ENCODE measurements at regions not wholly inside any gene's neighbourhood (a gene's known extent, or its start where the extent isn't known, plus 50 kb on each side); places are given as distances from the start of the nearest gene placed in this dataset.

DNA sequence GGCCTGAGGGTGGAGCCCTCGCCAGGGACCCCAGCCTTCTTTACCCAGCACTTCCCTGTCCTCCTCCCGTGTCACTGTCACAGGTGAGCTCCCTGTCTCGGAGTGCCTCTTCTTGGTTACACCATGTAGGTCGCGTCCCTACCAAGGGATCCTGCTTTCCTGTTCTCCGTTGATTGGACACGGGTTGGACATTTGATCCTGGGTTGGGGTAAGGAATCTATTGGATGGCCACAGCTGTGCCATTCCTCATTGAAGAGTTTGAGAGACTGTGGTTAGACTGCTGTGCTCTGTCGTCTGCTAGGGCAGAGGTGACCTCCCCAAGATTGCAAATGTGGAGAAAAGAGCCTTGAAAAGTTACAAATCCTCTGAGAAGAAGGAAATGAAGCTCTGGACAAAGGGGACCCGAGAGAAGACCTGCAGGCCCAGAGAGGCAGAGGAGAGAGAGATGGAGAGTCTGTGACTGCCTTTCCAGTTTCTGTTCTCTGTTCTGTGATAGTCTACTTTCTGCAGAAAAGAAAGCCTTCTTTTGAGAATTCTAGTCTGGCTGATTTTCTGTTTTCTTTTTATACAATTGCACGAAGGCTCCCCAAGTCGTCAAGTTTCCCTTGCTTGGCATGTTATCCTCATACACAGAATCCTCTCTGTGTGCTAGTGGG is 325.7 kb upstream of the RGMA start:
- Mint-ChIP-seq H3K4me1 (ENCODE audit: low read depth) (no peaks in the 10 kb centered on the region), H3K27me3 (ENCODE audit: insufficient read depth) (peaks cover 2% of the 10 kb centered on the region), H3K9me3 (peaks cover 79% of the 10 kb centered on the region), H3K36me3 (ENCODE audit: low read depth) (peaks cover 6% of the 10 kb centered on the region), H3K27ac (no peak overlapping the region), H3K4me3 (no peak overlapping the region)
- DNase-seq = no peak
- TF ChIP-seq, protein P1, sequence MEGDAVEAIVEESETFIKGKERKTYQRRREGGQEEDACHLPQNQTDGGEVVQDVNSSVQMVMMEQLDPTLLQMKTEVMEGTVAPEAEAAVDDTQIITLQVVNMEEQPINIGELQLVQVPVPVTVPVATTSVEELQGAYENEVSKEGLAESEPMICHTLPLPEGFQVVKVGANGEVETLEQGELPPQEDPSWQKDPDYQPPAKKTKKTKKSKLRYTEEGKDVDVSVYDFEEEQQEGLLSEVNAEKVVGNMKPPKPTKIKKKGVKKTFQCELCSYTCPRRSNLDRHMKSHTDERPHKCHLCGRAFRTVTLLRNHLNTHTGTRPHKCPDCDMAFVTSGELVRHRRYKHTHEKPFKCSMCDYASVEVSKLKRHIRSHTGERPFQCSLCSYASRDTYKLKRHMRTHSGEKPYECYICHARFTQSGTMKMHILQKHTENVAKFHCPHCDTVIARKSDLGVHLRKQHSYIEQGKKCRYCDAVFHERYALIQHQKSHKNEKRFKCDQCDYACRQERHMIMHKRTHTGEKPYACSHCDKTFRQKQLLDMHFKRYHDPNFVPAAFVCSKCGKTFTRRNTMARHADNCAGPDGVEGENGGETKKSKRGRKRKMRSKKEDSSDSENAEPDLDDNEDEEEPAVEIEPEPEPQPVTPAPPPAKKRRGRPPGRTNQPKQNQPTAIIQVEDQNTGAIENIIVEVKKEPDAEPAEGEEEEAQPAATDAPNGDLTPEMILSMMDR (IDR thresholded peaks at IDR 0.05) = no peak

DNA sequence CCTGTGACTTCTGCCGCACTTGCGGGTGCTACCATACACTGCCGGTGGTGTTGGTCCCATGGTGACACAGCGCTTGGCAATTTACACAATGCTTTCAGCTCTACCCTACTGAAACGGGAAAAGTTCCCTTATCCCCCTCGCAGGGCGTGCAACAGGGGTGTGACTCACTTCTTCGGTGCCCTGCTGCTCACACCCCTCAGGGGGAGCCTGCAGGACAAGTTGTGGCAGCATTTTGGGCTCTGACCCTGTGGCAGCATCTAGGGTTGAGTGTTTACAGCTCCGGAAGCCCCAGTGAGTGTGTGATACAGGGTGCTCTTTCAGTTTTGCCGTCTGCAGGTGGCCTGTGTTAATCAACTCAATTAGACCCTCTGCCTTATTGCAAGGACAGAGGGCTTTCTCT is 324.7 kb upstream of the RGMA start:
- H3K27ac Mint-ChIP-seq = no peak overlapping the region
- TF ChIP-seq, protein P1 (IDR thresholded peaks at IDR 0.05) = no peak
- H3K36me3 Mint-ChIP-seq (ENCODE audit: low read depth) = peaks cover 6% of the 10 kb centered on the region; the same call in 1 of the 2 replicates
- no peaks in the 10 kb centered on the region for H3K4me1 Mint-ChIP-seq (ENCODE audit: low read depth)
- H3K4me3 Mint-ChIP-seq = no peak overlapping the region
- peaks cover 72% of the 10 kb centered on the region for H3K9me3 Mint-ChIP-seq
- H3K27me3 Mint-ChIP-seq (ENCODE audit: insufficient read depth) = peaks cover 2% of the 10 kb centered on the region
- no peak for DNase-seq

DNA sequence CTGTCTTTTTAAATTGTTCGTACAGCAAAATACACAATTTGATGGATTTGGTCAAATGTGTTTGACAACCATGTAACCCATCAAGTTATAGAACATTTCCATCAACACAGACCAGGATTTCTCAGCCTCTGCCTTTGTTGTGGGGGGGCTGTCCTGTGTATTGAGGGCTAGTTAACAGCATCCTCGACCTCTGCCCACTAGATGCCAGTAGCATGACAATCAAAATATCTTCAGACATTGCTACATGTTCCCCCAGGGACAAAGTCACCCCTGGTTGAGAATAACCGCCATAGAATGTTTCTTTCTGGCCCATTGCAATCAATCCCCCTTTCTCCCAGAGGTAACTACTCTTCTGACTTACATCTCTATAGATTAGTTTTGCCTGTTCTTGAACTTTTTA is 310.1 kb upstream of the RGMA start:
- H3K36me3 Mint-ChIP-seq (ENCODE audit: low read depth) = 0 out of 2 replicates have a peak, but pooled peaks cover 5% of the 10 kb centered on the region
- H3K27ac Mint-ChIP-seq = no peak overlapping the region
- H3K4me3 Mint-ChIP-seq = no peak overlapping the region
- DNase-seq = no peak
- no peaks in the 10 kb centered on the region for H3K4me1 Mint-ChIP-seq (ENCODE audit: low read depth)
- no peaks in the 10 kb centered on the region for H3K27me3 Mint-ChIP-seq (ENCODE audit: insufficient read depth)
- H3K9me3 Mint-ChIP-seq = peaks cover 49% of the 10 kb centered on the region
- TF ChIP-seq, protein P1 (IDR thresholded peaks at IDR 0.05) = no peak

DNA sequence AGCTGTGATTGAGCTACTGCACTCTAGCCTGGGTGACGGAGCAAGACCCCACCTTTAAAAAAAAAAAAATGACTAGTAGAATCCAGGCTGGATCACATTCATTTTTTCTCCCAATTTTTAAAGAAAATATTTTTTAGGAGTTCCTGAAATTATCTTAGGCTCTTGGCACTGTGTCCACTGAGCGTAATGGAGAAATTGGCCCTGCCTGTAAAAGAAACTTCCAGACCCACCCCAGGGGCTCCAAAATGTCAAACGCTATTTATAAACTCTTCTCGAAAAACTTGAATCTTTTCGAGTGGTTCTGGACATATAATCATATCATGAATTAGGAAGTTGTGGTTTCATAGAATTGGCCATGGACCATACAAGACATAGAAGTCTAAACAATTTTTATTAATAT is 300.2 kb upstream of the RGMA start:
- no peaks in the 10 kb centered on the region for H3K4me1 Mint-ChIP-seq (ENCODE audit: low read depth)
- H3K27me3 Mint-ChIP-seq (ENCODE audit: insufficient read depth) = no peaks in the 10 kb centered on the region
- H3K9me3 Mint-ChIP-seq = peaks cover 44% of the 10 kb centered on the region
- TF ChIP-seq, protein P1 (IDR thresholded peaks at IDR 0.05) = no peak
- peaks cover 11% of the 10 kb centered on the region; the same call in 1 of the 2 replicates for H3K36me3 Mint-ChIP-seq (ENCODE audit: low read depth)
- H3K4me3 Mint-ChIP-seq = no peak overlapping the region
- no peak overlapping the region for H3K27ac Mint-ChIP-seq
- DNase-seq = no peak

DNA sequence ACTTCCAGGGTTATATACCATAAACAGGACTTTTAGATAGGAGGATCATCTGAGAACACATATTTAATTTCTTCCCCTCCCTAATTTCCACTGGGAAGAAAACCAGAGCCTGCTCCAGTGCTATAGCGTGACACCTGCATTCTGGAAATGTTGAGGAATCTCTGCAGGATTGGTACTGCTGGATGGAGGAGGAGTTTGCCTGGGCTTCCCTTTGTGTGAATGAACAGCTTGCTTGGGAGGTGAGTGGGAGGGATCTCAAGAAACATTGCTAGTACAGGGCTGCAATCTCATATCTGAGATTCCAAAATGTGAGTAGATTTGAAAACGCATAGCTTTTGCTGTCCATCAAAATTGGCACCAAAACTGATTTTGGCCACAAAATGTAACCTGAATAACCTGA is 295.9 kb upstream of the RGMA start:
- H3K27ac Mint-ChIP-seq = no peak overlapping the region
- TF ChIP-seq, protein P1 (IDR thresholded peaks at IDR 0.05) = no peak
- peaks cover 4% of the 10 kb centered on the region; the same call in 1 of the 2 replicates for H3K36me3 Mint-ChIP-seq (ENCODE audit: low read depth)
- no peak overlapping the region for H3K4me3 Mint-ChIP-seq
- no peaks in the 10 kb centered on the region for H3K27me3 Mint-ChIP-seq (ENCODE audit: insufficient read depth)
- peaks cover 39% of the 10 kb centered on the region for H3K9me3 Mint-ChIP-seq
- no peaks in the 10 kb centered on the region for H3K4me1 Mint-ChIP-seq (ENCODE audit: low read depth)
- DNase-seq = no peak
